Activated CD4-positive, alpha-beta T cell treated with anti-CD3 and anti-CD28 coated beads for 24 hours (primary cell): ENCODE measurements at regions not wholly inside any gene's neighbourhood (a gene's known extent, or its start where the extent isn't known, plus 50 kb on each side); places are given as distances from the start of the nearest gene placed in this dataset.

Experiments
- DNase-seq, 2 donors: peaks; one replicate each; pipeline ENCODE4 v3.0.0-alpha.2; 2020; ENCODE audit warnings: low read depth in 2 of 2

GRCh38 chr13:106383791-106384190 lies 151.7 kb downstream of the EFNB2 start:
- DNase-seq = no peak

- no peak for DNase-seq
Observed at GRCh38 chr13:106382534-106382933, 152.9 kb downstream of the EFNB2 start.

GRCh38 chr13:106381091-106381490 lies 154.4 kb downstream of the EFNB2 start:
- DNase-seq = no peak

GRCh38 chr13:106377931-106378662 lies 157.4 kb downstream of the EFNB2 start:
- no peak for DNase-seq

GRCh38 chr13:106377341-106377740 lies 158.1 kb downstream of the EFNB2 start:
- DNase-seq = no peak

GRCh38 chr13:106376401-106377112 lies 158.9 kb downstream of the EFNB2 start:
- DNase-seq = no peak

- DNase-seq = no peak
Observed at GRCh38 chr13:106375085-106375484, 160.4 kb downstream of the EFNB2 start.

GRCh38 chr13:106374631-106375030 lies 160.8 kb downstream of the EFNB2 start:
- DNase-seq = no peak

- no peak for DNase-seq
Observed at GRCh38 chr13:106373989-106374572, 161.4 kb downstream of the EFNB2 start.

GRCh38 chr13:106373304-106373988 lies 162.0 kb downstream of the EFNB2 start:
- DNase-seq = no peak

GRCh38 chr13:106372199-106373155 lies 163.0 kb downstream of the EFNB2 start:
- DNase-seq = no peak

- no peak for DNase-seq
Observed at GRCh38 chr13:106371024-106371423, 164.4 kb downstream of the EFNB2 start.

- no peak for DNase-seq
Observed at GRCh38 chr13:106369858-106370257, 165.6 kb downstream of the EFNB2 start.

GRCh38 chr13:106369091-106369490 lies 166.4 kb downstream of the EFNB2 start:
- DNase-seq = no peak

GRCh38 chr13:106367361-106367971 lies 168.0 kb downstream of the EFNB2 start:
- no peak for DNase-seq

GRCh38 chr13:106362707-106363106 lies 172.8 kb downstream of the EFNB2 start:
- no peak for DNase-seq

- no peak for DNase-seq
Observed at GRCh38 chr13:106361621-106362020, 173.8 kb downstream of the EFNB2 start.

GRCh38 chr13:106357198-106357597 lies 178.3 kb downstream of the EFNB2 start:
- DNase-seq = no peak

- DNase-seq = no peak
Observed at GRCh38 chr13:106355866-106356265, 179.6 kb downstream of the EFNB2 start.

GRCh38 chr13:106354961-106355360 lies 180.5 kb downstream of the EFNB2 start:
- DNase-seq = no peak

GRCh38 chr13:106352850-106353249 lies 182.6 kb downstream of the EFNB2 start:
- no peak for DNase-seq
